A673 (cell line): ENCODE measurements at regions not wholly inside any gene's neighbourhood (a gene's known extent, or its start where the extent isn't known, plus 50 kb on each side); places are given as distances from the start of the nearest gene placed in this dataset.

ENCODE experiments used
- BruUV-seq: library from RNA; stranded (reverse); fragments of 400-500 nt; replicated peaks from 2 replicates; lab custom pipeline; 2021; lab: Mats Ljungman, UMichigan
- CTCF ChIA-PET: fragments of 300-600 bp; sonication (Branson Sonifier 250); formaldehyde crosslinking; loops from one replicate; lab custom pipeline; 2022; ENCODE audit warnings: antibody characterized with exemption; lab: Charles Lee
- POLR2A ChIA-PET: fragments of 300-600 bp; sonication (Branson Sonifier 250); formaldehyde crosslinking; loops from one replicate; lab custom pipeline; 2022; ENCODE audit warnings: antibody characterized with exemption; ENCODE audit not compliant: low non-redundant PET; lab: Charles Lee
- DNase-seq: peaks from one replicate; pipeline ENCODE4 v3.0.0-alpha.2; 2015; ENCODE audit warnings: low spot score
- H3K27ac ChIP-seq: fragments of 200-600 bp; sonication (generic); 2 replicates; pipeline ENCODE4 v1.5.1; 2016; ENCODE audit warnings: mixed run types, low read depth, mild to moderate bottlenecking, mixed read lengths, antibody characterized with exemption, low read length; ENCODE audit not compliant: poor library complexity, severe bottlenecking
- H3K27me3 ChIP-seq: fragments of 200-600 bp; sonication (generic); replicated peaks from 2 replicates; pipeline ENCODE4 v1.6.1; 2017; ENCODE audit warnings: mixed run types, low read depth, mild to moderate bottlenecking, mixed read lengths, antibody characterized with exemption, low read length; ENCODE audit not compliant: insufficient read depth, poor library complexity
- H3K36me3 ChIP-seq: fragments of 200-600 bp; sonication (generic); 2 replicates; pipeline ENCODE4 v1.6.1; 2016; ENCODE audit warnings: mixed run types, mild to moderate bottlenecking, mixed read lengths, antibody characterized with exemption, low read length; ENCODE audit not compliant: insufficient read depth, poor library complexity, severe bottlenecking
- H3K4me1 ChIP-seq: fragments of 200-600 bp; sonication (generic); 2 replicates; pipeline ENCODE4 v1.6.1; 2017; ENCODE audit warnings: mixed run types, mild to moderate bottlenecking, mixed read lengths, antibody characterized with exemption, low read length; ENCODE audit not compliant: insufficient read depth, poor library complexity, severe bottlenecking
- H3K4me3 ChIP-seq: fragments of 200-600 bp; sonication (generic); 2 replicates; pipeline ENCODE4 v1.5.1; 2016; ENCODE audit warnings: low read depth, mixed run types, mild to moderate bottlenecking, mixed read lengths, low read length; ENCODE audit not compliant: poor library complexity, severe bottlenecking
- H3K9me3 ChIP-seq: fragments of 200-600 bp; sonication (generic); 2 replicates; pipeline ENCODE4 v1.6.1; 2016; ENCODE audit warnings: mixed run types, low read depth, mild to moderate bottlenecking, mixed read lengths, antibody characterized with exemption, low read length; ENCODE audit not compliant: poor library complexity, severe bottlenecking
- EZH2 ChIP-seq: fragments of 200-600 bp; sonication (generic); IDR thresholded peaks from 2 replicates; pipeline ENCODE4 v1.6.1; 2017; ENCODE audit warnings: borderline replicate concordance, low read depth, mild to moderate bottlenecking, mixed read lengths, antibody characterized with exemption, low read length; ENCODE audit not compliant: poor library complexity, severe bottlenecking
- intact Hi-C: fragments of 100-400 bp; cut with micrococcal nuclease; formaldehyde crosslinking; loops from one replicate; pipeline ENCODE4 v1.10.0; 2022; ENCODE audit not compliant: unreplicated experiment
- TF ChIP-seq, protein P1 (sequence below): fragments of 300-800, 200-600 bp; sonication (generic); conservative IDR thresholded peaks from 2 replicates; pipeline ENCODE4 v1.5.1; 2017; ENCODE audit warnings: low read depth, mild to moderate bottlenecking, antibody characterized with exemption, low read length, moderate library complexity, mixed read lengths

- TF ChIP-seq EZH2, result no peak
- TF ChIP-seq, protein P1, sequence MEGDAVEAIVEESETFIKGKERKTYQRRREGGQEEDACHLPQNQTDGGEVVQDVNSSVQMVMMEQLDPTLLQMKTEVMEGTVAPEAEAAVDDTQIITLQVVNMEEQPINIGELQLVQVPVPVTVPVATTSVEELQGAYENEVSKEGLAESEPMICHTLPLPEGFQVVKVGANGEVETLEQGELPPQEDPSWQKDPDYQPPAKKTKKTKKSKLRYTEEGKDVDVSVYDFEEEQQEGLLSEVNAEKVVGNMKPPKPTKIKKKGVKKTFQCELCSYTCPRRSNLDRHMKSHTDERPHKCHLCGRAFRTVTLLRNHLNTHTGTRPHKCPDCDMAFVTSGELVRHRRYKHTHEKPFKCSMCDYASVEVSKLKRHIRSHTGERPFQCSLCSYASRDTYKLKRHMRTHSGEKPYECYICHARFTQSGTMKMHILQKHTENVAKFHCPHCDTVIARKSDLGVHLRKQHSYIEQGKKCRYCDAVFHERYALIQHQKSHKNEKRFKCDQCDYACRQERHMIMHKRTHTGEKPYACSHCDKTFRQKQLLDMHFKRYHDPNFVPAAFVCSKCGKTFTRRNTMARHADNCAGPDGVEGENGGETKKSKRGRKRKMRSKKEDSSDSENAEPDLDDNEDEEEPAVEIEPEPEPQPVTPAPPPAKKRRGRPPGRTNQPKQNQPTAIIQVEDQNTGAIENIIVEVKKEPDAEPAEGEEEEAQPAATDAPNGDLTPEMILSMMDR, result no peak
- DNase-seq, result no peak
- Histone ChIP-seq H3K27ac (no peak overlapping the region), H3K4me1 (no peaks in the 10 kb centered on the region), H3K36me3 (no peaks in the 10 kb centered on the region), H3K27me3 (no peaks in the 10 kb centered on the region), H3K4me3 (no peak overlapping the region), H3K9me3 (no peaks in the 10 kb centered on the region)
- intact Hi-C loops, result no loop called here
- ChIA-PET CTCF (no interaction called here), POLR2A (no interaction called here)
- no TSS peak for BruUV-seq
Observed at GRCh38 chr18:61753373-61753772, 139.4 kb downstream of the RNF152 start.

- H3K4me3 ChIP-seq, result no peak overlapping the region
- intact Hi-C loops, result no loop called here
- DNase-seq, result no peak
- H3K27ac ChIP-seq, result no peak overlapping the region
- TF ChIP-seq, protein P1, result no peak
- no peak for TF ChIP-seq EZH2
- BruUV-seq, result no TSS peak
- ChIA-PET POLR2A (no interaction called here), CTCF (no interaction called here)
- no peaks in the 10 kb centered on the region for H3K4me1 ChIP-seq
- no peaks in the 10 kb centered on the region for H3K36me3 ChIP-seq
- no peaks in the 10 kb centered on the region for H3K27me3 ChIP-seq
- no peaks in the 10 kb centered on the region for H3K9me3 ChIP-seq
Observed at GRCh38 chr18:61752973-61753372, 139.8 kb downstream of the RNF152 start.

- no TSS peak for BruUV-seq
- no peak for DNase-seq
- no peaks in the 10 kb centered on the region for H3K36me3 ChIP-seq
- H3K4me1 ChIP-seq, result no peaks in the 10 kb centered on the region
- CTCF ChIA-PET, result no interaction called here
- intact Hi-C loops, result no loop called here
- H3K4me3 ChIP-seq, result no peak overlapping the region
- POLR2A ChIA-PET, result no interaction called here
- TF ChIP-seq EZH2, result no peak
- TF ChIP-seq, protein P1, result no peak
- no peaks in the 10 kb centered on the region for H3K27me3 ChIP-seq
- H3K27ac ChIP-seq, result no peak overlapping the region
- H3K9me3 ChIP-seq, result no peaks in the 10 kb centered on the region
Observed at GRCh38 chr18:61750840-61751668, 141.8 kb downstream of the RNF152 start.
